Testis (tissue), 2 donors: ENCODE measurements at regions not wholly inside any gene's neighbourhood (a gene's known extent, or its start where the extent isn't known, plus 50 kb on each side); places are given as distances from the start of the nearest gene placed in this dataset.
"Not testable (repeated sequence)": the region's sequence is repeated elsewhere in the genome, so short reads cannot be mapped to it uniquely, and the experiment has no call there.

Source experiments
- DNase-seq: peaks from one replicate; pipeline ENCODE4 v3.0.0-alpha.2; 2019
- H3K27ac ChIP-seq, 2 donors: fragments of 200-600 bp; sonication (generic); one replicate each; pipeline ENCODE4 v1.5.1; 2019
- H3K27me3 ChIP-seq: fragments of 200-600 bp; sonication (generic); one replicate; pipeline ENCODE4 v1.5.1; 2019
- H3K36me3 ChIP-seq: fragments of 200-600 bp; sonication (generic); one replicate; pipeline ENCODE4 v1.5.1; 2017; ENCODE audit warnings: low read depth; ENCODE audit errors: missing control alignments
- H3K4me1 ChIP-seq: fragments of 200-600 bp; sonication (generic); one replicate; pipeline ENCODE4 v1.5.1; 2019
- H3K4me3 ChIP-seq, 2 donors: fragments of 200-600 bp; sonication (generic); one replicate each; pipeline ENCODE4 v1.5.1; 2017 to 2019
- H3K9me3 ChIP-seq: fragments of 200-600 bp; sonication (generic); one replicate; pipeline ENCODE4 v1.5.1; 2017
- CTCF ChIP-seq, 3 experiments: fragments of 450-650 bp in 2 of 3; fragments of 200-600 bp in 1 of 3; sonication (generic) in 1 of 3; IDR thresholded peaks; one replicate each; pipeline ENCODE4 v1.5.1; 2016 to 2019; ENCODE audit warnings: antibody characterized with exemption in 3 of 3, mild to moderate bottlenecking in 2 of 3, moderate library complexity in 1 of 3
- POLR2A ChIP-seq: fragments of 450-650 bp; IDR thresholded peaks from one replicate; pipeline ENCODE4 v1.6.1; 2017; ENCODE audit warnings: antibody characterized with exemption, mild to moderate bottlenecking, moderate library complexity
- WGBS, 2 donors: methylation state at CpG; one replicate each; pipeline ENCODE4 v1.1.5; 2018; 5-methylcytosine and 5-hydroxymethylcytosine counted together
- intact Hi-C: fragments of 100-400 bp; cut with DNase I; formaldehyde crosslinking; loops from one replicate; pipeline ENCODE4 v1.15.1; 2023; ENCODE audit warnings: low total_unique reads

- WGBS, 2 donors = 54 to 71% methylated on average over 1 of the region's 1 CpG
- no peaks in the 10 kb centered on the region for H3K9me3 ChIP-seq
- H3K27ac ChIP-seq = no peak overlapping the region
- no peaks in the 10 kb centered on the region for H3K36me3 ChIP-seq
- intact Hi-C loops = no loop called here
- H3K4me1 ChIP-seq = no peaks in the 10 kb centered on the region
- TF ChIP-seq POLR2A (no peak), CTCF (IDR thresholded peaks at IDR 0.05) (no peak)
- no peak for DNase-seq
- H3K4me3 ChIP-seq = no peak overlapping the region
- H3K27me3 ChIP-seq = no peaks in the 10 kb centered on the region
Observed at GRCh38 chr12:105882404-105882803, 256.4 kb downstream of the NUAK1 start.

GRCh38 chr12:105887131-105887530, 251.6 kb downstream of the NUAK1 start:
- no peaks in the 10 kb centered on the region for H3K4me1 ChIP-seq
- 89 to 91% methylated on average over 3 of the region's 3 CpGs for WGBS, 2 donors
- H3K36me3 ChIP-seq = no peaks in the 10 kb centered on the region
- H3K27ac ChIP-seq = no peak overlapping the region
- no peak overlapping the region for H3K4me3 ChIP-seq
- intact Hi-C loops = no loop called here
- no peak for DNase-seq
- H3K27me3 ChIP-seq = no peaks in the 10 kb centered on the region
- TF ChIP-seq POLR2A (no peak), CTCF (IDR thresholded peaks at IDR 0.05) (no peak)
- no peaks in the 10 kb centered on the region for H3K9me3 ChIP-seq

- Histone ChIP-seq H3K27ac (no peak overlapping the region), H3K4me1 (no peaks in the 10 kb centered on the region), H3K36me3 (no peaks in the 10 kb centered on the region), H3K27me3 (no peaks in the 10 kb centered on the region), H3K4me3 (no peak overlapping the region), H3K9me3 (no peaks in the 10 kb centered on the region)
- TF ChIP-seq CTCF (IDR thresholded peaks at IDR 0.05) (no peak), POLR2A (no peak)
- no peak for DNase-seq
- 60 to 63% methylated on average over 4 of the region's 4 CpGs for WGBS, 2 donors
- intact Hi-C loops = no loop called here
Observed at GRCh38 chr12:105888696-105889095, 250.1 kb downstream of the NUAK1 start.

GRCh38 chr12:105892362-105892910, 246.3 kb downstream of the NUAK1 start:
- TF ChIP-seq POLR2A = no peak
- no peak for TF ChIP-seq CTCF (IDR thresholded peaks at IDR 0.05)
- H3K36me3 ChIP-seq = no peaks in the 10 kb centered on the region
- no peaks in the 10 kb centered on the region for H3K4me1 ChIP-seq
- 62 to 85% methylated on average over 4 of the region's 4 CpGs for WGBS, 2 donors
- intact Hi-C loops = no loop called here
- H3K9me3 ChIP-seq = no peaks in the 10 kb centered on the region
- no peaks in the 10 kb centered on the region for H3K27me3 ChIP-seq
- no peak overlapping the region for H3K27ac ChIP-seq
- no peak overlapping the region for H3K4me3 ChIP-seq
- DNase-seq = no peak

- H3K4me1 ChIP-seq, H3K36me3 ChIP-seq, DNase-seq, intact Hi-C loops, H3K27ac ChIP-seq, H3K9me3 ChIP-seq, H3K4me3 ChIP-seq, H3K27me3 ChIP-seq: not testable (repeated sequence)
- 81 to 88% methylated on average over 10 of the region's 10 CpGs for WGBS, 2 donors
Observed at GRCh38 chr12:105895197-105895832, 243.4 kb downstream of the NUAK1 start.
